ENCODE measurements at regions not wholly inside any gene's neighbourhood (a gene's known extent, or its start where the extent isn't known, plus 50 kb on each side); places are given as distances from the start of the nearest gene placed in this dataset.

DNA sequence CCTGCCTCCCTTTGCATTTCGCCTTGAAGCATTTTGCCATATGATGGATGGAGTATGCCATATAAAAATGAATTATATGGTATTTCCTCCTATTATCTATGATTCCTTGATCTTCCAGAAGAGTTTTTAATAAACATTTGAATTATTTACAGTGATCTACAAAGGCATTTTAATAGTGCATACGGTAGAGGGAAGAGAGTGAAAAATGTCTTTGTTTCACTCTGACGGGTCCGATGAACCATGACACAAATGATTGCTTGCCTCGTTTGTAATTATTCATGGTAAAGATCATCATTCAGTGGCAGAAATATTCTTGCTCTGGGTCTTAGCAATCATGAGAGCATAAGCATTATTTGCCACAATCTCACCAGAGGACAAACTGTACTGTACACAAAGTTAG, 1010.9 kb downstream of the NTRK3 start:
- DNase-seq (ENCODE audit: low spot score) = no peak

DNA sequence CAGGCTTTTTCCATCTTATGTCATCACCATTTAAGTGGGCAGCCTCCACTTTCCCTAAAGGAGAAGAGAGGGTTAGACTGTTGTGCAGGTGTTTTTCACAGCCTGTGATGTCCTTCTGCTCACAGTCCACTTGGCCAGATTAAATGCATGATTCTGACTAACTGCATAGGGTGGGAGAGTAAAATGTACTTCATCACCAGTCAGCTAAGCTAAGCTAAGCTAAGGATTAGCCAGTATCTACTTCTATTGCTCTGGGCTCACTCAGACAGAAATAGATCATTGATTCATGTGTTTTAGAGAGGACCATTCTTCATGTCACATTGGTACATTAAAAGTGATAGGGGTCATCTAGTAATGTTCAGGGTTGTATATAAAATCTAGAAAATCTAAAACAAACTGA, 1013.1 kb downstream of the NTRK3 start:
- DNase-seq (ENCODE audit: low spot score) = no peak

DNA sequence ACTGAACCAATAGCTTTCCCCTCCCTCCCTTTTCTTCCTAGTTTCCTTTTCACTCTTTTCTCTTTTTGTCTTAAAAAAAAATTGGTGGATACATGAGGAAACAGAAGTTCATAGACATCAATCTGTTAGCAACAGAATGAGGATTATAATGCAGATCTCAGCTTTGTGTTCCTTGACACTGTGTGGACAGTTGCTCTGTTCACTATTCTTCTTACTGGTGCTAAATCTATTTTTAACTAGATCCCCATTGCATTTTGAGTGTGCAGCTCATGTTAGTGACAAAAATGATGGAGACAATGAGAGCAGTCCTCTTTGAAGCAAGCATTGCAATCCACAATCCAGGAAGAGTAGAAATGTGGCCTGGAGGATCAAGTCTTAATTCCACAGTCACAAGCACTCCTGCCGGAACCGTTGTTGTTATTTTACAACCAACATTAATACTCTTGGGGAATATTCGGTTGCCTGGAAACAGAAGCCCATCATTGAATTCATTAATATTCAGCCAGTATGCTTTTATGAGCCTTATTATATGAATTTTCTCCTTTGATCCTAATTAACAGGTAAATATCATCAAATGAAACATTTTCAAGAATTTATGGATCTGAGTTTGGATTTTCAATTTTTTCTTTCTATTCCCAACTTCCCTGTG, 1016.8 kb downstream of the NTRK3 start:
- no peak for DNase-seq (ENCODE audit: low spot score)

DNA sequence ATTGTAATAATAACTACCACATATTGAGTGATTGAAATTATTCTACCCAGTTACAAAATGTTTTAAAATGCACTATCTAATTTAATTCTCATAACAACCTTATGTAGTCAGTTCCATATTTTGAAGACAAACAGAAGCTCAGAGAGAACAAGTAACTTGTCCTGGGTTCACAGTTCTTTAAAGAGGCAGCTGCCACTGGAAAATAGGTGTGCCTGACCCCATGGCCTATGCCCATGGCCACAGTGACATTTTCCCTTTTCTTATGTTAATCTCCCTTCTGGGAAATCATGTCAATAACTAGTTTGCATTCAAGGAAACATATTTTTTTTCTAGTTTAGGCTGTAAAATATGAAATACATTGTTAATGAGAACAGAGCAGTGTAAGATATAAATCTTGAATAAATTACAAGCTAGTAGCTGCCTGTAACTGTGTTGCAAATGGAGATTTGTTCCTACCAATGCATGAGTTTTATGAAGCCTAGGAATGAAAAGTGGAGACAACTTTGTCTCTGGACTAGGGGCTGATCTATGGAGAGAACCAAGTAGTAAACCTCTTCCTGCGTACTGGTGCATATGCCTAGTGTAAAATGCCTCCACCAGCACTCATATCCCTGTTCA, 1018.0 kb downstream of the NTRK3 start:
- DNase-seq (ENCODE audit: low spot score) = no peak

DNA sequence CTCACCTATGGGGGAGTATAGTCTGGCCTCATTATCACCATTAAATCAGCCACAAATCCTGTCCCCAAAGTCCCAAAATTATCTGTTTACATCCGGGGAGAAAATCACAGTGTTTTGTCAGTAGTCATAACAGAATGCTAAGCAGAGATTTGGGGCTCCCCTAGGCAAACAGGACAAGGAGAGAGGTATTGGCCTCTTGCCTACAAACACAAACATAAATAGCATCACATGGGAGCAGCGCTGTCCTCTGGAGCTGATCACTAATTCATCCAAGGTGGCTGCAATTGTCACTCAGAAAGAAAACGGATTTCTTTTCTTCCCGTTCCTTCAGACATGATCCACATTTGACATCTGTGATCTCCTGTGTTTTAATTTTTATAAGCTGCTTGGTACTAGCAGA, 1028.1 kb downstream of the NTRK3 start:
- DNase-seq (ENCODE audit: low spot score) = no peak

DNA sequence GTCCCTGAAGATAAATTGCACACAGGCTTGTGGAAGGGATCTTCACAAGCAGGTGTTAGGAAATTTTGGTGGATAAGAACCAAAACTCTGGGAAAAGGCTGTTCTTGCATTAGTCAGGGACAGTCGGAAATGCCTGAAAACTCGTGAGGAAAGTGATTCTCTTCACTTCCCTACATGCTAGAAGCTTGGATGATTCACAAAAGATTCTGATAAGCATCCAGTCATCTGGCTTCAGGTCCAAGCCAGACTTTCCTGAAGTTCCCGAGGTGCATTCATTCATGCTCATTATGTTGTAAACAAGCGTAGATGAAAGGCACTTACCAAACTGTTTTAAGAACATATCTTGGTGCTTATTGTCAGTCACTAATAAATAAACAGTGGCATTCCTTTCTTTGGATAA, 1028.7 kb downstream of the NTRK3 start:
- no peak for DNase-seq (ENCODE audit: low spot score)

DNA sequence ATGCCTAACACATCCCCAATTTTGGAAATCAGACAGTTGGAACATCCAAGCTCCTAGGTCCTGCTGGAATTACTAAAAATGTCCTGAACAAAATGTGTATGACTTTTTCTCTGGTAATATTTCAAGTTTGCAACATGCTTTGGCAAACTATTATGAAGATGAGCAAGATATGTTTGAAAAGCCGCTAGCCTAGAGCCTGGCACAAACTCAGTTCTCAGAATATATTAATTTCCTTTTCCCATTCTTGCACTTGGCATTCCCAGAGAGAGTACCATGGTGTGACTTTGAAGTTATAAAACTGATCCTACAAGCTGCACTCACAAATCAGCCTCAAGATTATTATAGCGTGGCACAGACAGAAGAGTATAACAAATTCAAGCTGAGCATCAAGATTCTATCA, 1031.1 kb downstream of the NTRK3 start:
- DNase-seq (ENCODE audit: low spot score) = no peak

DNA sequence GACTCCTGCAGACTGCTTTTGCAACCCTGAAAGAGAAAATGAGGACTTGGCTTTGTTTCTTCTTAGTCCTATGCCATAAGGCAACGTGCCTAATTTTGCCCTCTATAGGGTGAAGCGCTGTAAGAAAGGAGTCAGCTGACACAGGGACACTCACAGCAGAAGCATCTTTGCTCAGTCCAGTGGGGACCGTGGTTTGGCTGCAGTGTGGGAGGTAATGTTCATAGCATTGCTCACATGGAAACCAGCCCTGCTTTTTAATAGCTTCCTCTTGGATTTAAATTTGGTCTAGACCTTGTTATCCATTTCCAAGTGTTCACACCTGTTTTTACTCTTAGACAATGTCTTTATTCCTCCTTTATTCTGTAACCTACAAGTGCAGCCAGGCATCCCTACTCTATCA, 1032.1 kb downstream of the NTRK3 start:
- no peak for DNase-seq (ENCODE audit: low spot score)

DNA sequence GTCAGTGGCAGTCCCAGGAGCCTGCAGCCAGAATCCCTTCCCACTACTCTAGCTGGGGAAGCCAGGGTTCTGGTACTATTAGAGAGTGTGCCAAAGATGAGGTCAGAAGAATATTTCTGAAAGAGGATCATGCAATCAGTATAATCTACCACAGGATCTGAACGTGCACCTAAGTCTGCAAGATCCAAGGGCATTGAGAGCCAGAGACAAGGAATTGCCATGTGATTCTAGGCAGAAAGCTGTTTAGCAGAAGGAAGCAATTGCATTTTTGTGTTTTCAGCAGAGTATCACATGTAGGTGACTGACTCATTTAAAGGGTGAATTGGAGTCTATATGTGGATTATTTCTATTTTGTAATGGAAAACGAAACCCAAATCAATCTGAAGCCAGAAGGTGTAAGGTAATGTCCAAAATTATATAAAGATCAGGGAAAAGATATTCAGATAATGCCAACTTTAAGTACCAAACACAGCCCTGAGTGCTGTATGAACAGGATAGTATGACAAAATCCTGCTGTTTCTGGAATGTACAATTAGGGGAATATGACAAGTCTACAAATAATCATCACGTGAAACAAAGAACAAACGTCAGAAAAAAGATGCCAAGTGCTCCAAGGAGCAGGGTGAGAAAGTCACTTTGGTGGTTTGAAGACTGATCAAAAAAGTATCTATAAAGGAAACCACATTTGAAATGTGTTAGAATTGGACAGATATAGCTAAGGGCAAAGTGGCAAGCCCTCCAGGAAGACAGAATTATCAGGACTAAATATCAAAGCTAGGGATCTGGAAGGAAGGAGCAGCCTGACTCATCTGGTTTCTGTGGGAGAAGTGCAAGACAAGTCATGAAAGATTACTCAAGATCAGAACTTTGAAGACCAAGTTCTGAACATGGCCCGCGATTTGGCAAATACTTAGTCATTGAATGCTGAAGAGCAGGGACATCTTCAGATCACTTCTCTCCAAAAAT, 1036.6 kb downstream of the NTRK3 start:
- DNase-seq (ENCODE audit: low spot score) = no peak

DNA sequence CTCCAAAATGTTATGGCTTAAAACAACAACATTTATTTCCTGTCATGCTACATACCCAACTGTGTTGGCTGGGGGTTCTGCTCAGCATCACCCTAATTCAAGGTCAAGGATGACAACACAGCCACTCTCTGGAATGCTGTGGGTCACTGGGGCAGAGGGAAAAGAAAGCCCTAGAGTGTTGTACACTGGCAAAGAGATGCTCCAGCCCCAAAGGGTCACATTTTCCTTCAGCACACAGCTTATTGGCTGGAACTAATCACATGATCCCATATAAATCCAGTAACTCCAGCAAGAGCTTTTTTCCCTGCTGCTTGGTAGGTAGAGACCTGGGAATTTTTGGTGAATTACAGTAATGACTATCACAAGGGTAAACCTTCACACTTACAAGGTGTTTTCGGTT, 1041.4 kb downstream of the NTRK3 start:
- DNase-seq (ENCODE audit: low spot score) = no peak

DNA sequence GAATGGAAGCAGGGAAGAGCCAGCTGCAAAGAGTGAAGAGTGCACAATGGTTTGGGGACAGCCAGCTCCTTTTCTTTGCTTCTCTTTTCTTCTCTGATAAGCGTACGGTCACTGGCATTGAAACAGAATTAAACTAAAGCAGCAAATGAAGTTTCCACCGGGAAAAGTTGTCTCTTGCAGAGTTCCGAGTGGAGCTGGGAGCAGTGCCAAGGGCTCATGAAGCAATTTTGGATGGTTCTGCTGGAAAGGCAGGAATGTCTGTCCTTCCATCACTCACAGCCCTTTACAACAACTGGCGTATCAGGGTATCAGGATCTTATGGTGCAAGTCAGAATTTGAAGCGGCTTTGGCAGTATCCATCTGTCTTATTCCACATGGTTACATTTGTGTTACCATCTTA, 1042.9 kb downstream of the NTRK3 start:
- DNase-seq (ENCODE audit: low spot score) = no peak

DNA sequence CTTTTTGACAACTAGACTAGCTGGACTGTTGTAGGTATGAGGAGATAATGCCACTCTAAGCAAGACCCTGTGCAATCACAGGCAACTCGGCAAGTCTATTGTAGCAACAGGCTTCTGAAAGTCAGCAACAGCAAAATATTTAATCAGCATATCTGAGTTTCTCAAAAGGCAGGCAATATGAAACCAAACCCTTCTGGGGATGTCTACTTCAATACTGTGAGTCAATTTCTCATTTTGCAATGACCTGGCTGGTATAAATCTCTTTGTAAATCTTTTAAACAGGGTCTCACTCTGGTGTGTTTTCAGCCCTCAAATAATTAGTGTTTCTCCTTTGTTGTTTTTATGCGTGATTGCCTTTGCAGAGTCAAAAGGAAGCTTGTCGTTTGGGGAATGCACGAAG, 1044.5 kb downstream of the NTRK3 start:
- DNase-seq (ENCODE audit: low spot score) = no peak

DNA sequence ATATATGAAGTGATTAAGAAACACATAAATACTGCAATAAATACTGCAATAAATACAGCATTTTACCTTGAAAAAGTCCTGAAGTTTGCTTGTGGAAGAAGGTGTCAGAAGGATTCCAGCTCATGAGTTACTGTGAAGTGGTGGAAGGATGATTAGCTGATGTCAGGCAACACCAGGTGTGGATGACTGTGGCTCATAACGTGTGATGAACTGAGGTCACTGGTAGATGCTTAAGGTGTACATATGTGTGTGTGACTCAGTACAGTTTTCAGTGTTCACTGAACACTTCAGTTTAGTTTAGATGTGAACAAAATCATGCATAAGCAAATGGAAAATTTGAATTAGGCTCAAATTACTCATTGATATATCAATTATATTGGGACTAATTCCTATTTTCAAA, 1045.0 kb downstream of the NTRK3 start:
- no peak for DNase-seq (ENCODE audit: low spot score)

DNA sequence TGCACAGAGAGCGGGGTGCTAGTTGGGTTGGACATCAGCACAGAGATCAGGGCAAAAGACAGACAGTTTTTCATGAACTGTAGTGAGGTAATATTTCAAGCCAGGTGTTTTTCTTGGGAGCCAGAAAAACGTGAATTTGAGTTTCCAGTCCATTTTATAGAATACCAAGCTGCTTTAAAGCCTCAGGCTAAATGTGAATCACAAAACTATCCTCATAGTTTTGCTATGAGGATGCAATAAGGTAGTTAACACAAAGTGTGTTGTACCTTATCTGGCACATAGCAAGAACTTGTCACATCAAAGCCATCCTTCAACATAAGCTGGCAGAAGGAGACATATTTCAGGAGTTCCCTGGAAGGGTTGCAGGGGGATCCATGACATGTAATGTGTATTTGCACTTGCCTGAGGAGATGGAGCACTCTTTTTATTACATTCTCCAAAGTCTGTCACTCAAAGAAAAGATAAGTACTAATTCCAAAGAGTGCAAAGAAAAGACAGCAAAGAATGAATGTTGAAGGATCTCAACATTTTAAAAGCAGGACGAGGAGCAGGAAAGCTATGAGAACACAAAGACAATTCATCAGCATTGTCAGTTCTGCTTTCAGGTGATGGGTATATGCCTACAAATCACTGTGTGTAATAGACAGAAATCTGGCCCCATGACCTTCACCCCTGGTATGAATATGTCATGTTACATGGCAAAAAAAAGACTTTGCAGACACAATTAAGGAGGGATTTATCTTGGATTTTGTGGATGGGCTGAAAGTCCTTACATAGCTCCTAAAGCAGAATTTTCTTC, 1046.4 kb downstream of the NTRK3 start:
- DNase-seq (ENCODE audit: low spot score) = no peak

DNA sequence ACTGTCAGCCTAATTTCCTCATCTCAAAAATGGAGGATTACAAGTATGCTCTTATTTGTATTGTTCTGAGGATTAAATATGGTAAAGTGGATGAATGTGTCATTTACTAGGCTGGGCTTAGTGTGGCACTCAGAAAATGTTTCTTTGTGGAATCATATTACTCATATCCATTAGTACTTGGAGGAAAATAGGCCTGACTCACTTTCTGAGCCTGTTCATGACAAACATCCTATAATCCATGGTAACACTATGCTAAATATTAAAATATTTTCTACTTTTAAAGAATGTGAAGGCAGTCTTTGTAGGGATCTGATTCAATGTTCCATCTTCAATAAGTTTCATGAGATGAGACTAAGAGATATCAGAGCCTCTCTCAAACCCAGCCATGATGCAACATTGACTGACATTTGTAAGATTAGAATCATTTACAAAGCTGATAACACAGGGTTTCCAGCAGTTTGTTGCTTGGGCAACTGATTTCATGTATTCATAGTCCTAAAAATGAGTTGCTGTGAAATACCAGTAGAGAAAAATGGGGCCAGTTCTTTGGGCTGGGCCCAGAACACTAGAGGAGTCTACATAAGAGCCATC, 1048.5 kb downstream of the NTRK3 start:
- DNase-seq (ENCODE audit: low spot score) = no peak

DNA sequence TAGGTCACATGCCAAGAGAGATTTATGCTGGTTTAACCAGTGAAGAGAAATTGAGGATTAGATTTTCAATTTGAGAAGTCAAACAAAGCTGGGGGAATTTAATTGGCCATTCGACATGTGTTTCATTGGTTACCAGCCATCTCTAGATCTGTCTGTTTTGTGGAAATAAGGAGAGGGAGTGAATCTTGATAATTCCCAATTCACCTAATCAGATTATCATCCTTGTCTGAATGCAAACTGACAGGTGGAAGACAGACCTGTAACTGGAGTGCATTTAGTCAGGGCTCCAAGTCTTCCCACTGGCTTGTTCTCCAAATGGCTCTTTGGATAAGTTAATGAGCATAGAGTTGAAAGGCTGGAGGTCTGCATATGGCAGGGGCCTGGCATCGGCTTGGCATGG, 1049.3 kb downstream of the NTRK3 start:
- DNase-seq (ENCODE audit: low spot score) = no peak

DNA sequence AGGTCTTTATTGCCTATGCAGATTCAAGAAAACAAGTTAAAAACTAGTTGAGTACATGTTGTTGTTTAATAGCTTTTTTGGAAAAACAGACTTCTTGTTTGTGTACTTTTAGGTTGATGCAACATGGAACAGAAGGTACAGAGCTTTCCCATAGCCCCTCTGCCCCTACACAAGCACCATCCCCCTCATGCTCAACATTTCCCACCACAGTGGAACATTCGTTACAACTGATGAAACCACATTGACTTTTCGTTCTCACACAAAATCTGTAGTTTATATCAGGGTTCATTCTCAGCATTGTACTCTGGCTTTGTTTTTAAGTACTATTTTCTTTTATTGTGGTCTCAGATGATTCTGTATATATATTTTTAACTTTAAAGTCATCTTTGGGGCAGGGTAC, 1054.6 kb downstream of the NTRK3 start:
- DNase-seq (ENCODE audit: low spot score) = no peak

DNA sequence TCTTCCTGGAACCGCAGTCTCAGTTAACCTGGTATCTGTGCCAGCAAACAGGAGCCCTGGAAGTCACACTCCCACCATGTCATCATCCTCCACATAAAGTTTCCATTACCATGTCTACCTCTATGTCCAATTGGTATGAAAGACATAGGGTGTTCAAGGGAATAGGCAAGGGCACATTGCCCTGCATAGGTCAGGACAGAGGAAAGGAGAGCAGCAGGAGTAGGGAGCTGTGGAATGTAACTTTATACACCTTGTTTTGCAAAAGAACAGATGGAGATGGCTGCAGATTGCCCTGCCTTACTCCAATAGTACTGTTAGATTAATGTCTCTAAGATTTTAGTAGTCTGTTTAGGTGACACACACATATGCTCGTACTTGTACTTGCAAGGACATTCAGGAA, 1056.4 kb downstream of the NTRK3 start:
- no peak for DNase-seq (ENCODE audit: low spot score)

DNA sequence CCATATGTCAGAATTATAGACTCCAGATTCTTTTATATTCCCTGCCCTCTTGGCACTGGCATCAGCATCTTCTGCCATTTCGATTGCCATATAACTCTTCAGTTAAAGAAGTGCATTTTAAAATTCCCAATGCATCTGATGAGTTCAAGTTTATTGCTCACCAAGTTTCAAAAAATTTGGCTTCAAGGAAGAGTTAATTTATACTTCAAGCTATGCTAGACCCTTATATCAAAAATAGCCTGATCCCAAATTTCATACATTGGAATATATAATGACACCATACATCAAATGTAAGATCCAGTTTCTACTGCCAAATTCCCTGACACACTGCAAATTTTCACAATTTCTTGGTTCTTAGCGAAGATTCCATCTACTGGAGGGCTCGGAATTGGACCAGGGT, 1058.6 kb downstream of the NTRK3 start:
- no peak for DNase-seq (ENCODE audit: low spot score)

DNA sequence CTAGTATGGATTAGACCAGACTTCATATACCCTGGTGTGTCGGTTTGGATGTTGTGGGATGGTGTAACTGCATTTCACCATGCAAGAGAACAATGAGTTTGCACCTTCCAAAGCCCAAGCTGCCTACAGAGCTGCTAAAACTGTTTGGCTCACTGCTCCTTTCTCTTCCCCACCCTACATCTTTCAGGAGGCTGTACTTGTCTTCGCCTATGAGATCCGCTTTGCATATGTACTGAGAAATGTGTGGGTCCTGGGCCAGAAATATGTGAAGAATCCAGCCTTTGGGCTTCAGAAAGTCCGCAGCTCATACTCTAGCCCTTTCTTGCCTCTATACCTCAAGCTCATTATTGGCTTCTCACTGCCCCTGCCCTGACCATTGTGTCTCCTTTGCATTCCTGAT, 1060.0 kb downstream of the NTRK3 start:
- DNase-seq (ENCODE audit: low spot score) = no peak

DNA sequence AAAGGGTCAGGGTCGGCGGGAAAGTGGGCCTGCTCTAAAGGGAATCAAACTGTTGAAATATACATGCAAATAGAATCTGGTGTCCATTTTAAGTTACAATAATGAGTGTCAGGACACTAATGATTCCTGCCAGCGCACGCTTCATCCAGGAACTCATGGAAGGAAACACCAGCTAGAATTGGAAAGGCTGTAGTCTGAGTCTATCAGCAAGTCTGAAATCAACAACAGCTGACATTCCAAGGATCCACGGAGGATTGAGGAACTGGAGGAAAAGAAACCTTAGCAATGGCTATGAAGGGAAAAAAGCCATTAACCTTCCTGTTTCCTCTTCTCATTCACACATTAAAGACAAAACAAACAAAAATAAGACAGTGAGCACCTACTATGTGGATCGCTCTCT, 1063.1 kb downstream of the NTRK3 start:
- DNase-seq (ENCODE audit: low spot score) = no peak

DNA sequence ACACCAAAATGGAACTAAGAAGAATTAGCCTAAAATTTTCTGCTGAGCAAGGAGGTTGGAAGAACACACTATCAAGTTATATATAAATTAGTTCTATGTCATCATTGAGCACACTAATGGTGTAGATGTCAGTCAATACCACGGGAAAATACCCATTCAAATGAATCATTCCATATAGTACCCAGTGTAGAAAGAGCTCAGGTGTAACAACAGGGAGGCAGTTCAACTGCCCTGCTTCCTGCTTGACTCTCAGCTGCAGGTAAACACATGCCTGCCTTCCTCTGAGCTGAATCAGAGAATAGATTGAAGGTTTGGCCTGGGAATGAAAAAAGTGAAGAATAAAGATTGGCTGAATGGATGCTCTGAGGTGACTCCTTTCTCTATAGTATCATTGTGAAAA, 1088.0 kb downstream of the AGBL1 start:
- DNase-seq (ENCODE audit: low spot score) = no peak

All from ecto neural progenitor cell (in vitro differentiated cells).